HG02852 (cell line): ENCODE measurements at regions not wholly inside any gene's neighbourhood (a gene's known extent, or its start where the extent isn't known, plus 50 kb on each side); places are given as distances from the start of the nearest gene placed in this dataset.
"Not testable (repeated sequence)": the region's sequence is repeated elsewhere in the genome, so short reads cannot be mapped to it uniquely, and the experiment has no call there.

Source experiments
- ATAC-seq: cut with Tn5 transposase; IDR thresholded peaks from one replicate; pipeline ENCODE4 v1.9.1; 2021; ENCODE audit warnings: mild to moderate bottlenecking, moderate library complexity; ENCODE audit not compliant: unreplicated experiment

GRCh38 chrX:140447150-140447549, 57.7 kb downstream of the SOX3 start:
- no peak for ATAC-seq

- ATAC-seq: no peak
These were observed 64.0 kb downstream of the SOX3 start for GRCh38 chrX:140440876-140441275.

- no peak for ATAC-seq
These were observed 65.4 kb downstream of the SOX3 start for GRCh38 chrX:140439476-140439875.

DNA sequence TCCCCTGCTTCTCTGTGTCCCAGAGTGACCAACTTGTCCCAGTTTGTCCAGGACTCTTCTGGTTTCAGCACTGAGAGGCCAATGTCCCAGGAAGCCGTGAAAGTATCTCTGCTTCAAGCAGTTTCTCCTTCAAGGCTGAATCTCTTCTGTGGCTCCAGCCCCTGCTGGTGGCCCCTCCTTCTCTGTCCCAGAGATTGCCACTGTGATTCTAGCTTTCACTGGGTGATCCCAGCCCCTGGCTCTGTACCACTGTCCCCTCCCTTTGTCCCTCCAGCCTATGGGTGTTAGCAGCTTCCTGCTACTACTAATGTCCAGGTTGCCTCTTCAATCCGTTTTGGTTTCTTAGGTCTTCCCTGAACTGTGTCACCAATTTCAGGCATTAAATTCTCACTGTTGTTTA, 70.5 kb downstream of the SOX3 start:
- no peak for ATAC-seq

GRCh38 chrX:140433582-140433981, 71.3 kb downstream of the SOX3 start:
- no peak for ATAC-seq

DNA sequence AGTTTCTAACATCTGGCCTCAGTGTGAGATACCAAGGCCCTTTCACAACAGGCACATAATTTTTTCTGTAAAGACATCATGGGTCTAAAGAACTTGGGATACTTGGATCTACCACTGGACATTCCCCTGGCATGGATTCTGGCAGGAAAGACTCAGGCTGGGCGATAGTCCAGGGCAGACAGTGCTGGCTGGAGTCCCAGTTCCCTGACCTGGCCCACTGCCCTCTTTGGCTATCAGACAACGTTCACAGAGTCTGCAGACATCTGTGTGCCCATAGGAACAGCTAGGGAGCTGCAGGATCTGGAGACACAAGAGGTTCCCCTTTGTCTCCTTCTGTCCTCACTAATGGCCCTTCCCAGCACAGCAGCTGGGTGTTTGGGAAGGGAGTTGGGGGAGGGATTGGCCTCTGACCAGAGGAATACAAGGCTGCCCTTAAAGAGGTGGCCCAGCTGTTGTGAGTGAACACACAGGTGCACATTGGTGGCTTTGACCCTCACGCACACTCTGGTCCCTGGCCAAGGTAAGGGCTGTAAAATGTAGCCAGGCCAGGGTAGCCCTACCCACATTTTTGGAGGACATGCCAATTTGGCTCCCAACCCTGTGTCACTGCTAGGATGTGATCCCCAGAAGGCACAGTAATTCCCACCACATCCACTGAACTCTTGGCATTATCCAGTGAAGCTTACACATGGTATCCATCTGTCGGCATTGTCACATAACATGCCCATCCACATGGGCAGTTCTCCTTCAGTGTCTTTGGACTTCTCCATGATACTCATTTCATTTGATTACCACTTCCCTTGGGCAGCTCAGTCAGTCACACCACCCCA, 72.3 kb downstream of the SOX3 start:
- ATAC-seq: no peak

GRCh38 chrX:140431521-140431920, 73.3 kb downstream of the SOX3 start:
- ATAC-seq: no peak

DNA sequence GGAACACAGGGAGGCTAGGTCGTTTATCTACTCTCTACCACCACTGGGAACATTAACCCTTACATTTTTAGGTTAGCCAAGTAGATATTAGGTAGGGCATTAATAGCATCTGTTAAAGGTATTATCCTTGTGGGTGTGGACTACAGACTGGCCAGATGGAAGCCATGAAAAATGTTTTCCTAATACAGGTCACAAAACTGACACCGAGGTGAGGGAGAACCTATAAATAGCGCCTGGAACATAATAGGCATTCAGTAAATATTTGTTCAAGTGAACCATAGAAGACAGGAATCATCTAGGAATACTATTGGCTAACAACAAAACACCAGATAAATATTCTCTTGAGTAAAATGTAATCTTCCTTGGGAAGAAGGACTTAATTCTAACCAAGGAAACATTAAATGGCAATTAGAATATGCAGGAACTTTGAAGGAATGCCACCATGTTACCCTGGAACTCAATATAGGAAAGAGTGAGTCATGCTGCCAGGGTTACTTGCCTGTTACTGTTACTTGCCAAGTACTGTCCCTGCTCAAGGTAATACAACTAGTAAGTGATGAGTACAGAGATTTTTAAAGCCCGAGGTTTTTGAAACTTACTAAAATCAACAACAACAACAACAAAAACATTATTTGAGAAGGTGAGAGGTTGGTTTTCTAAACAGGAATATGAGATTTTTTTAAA, 79.0 kb downstream of the SOX3 start:
- no peak for ATAC-seq

DNA sequence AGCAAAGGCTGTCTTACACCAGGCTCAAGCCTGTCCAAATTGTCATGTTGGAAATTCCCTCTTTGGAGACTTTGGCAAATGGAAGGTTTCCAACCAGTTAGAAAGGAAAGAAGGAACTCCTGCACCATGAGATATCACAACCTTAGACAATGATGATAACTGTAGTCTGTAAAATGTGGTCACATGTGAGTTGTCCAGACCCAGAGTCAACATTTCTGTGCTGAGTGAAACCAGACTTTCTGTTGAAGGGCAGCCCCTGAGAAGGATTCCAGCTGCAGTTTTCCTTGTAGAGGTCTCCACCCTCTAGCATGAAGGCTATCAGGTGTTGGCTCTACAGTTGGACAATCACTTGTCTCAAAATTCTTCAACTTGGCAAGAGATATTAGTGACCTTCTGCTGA, 82.4 kb downstream of the SOX3 start:
- ATAC-seq: no peak

GRCh38 chrX:140402131-140402530, 102.7 kb downstream of the SOX3 start:
- ATAC-seq: not testable (repeated sequence)

GRCh38 chrX:140396326-140396725, 108.5 kb downstream of the SOX3 start:
- not testable (repeated sequence) for ATAC-seq

GRCh38 chrX:140393507-140393906, 111.4 kb downstream of the SOX3 start:
- ATAC-seq: no peak

GRCh38 chrX:140391313-140391712, 113.6 kb downstream of the SOX3 start:
- ATAC-seq: no peak

GRCh38 chrX:140389331-140389730, 115.5 kb downstream of the SOX3 start:
- no peak for ATAC-seq

DNA sequence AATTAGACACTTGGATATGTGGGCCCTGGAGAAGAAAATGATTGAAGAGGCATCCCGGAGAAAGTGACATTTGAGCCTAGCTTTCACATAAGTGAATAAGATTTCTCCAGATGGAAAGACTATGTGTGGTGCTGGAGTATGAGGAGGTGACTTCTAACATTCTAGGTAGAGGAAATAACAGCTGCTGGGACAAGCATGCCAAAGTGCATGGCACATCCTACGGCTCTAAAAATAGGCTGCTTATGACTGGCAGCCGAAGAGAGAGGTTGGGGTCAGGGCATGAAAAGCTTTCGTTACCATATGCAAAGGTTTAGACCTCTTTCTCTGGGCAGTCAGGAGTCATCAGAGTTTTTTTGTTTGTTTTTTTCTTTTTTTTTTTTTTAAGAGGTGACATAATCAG, 142.0 kb downstream of the SOX3 start:
- ATAC-seq: no peak

DNA sequence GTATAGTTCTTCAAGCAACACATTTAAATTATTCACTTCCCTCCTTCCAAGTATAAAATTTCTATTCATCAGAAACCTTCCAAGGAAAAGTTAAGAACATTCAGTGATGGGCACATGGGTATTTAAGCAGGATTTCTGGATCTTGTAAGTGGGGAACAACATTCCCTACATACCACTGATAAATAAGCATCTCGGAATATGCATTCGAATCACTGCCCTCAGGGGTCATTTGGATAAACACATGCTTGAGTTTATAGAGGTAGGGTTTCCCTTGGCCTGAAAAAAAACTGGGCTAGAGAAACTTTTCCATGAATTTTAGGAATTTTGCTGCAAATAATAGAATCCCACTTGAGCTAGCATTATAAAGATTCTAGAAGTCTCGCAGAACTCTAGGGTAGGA, 143.9 kb downstream of the SOX3 start:
- ATAC-seq: no peak

- no peak for ATAC-seq
These were observed 144.6 kb downstream of the SOX3 start for GRCh38 chrX:140360284-140360683.

GRCh38 chrX:140355922-140356321, 148.9 kb downstream of the SOX3 start:
- ATAC-seq: no peak

GRCh38 chrX:140355429-140355828, 149.4 kb downstream of the SOX3 start:
- ATAC-seq: no peak

- ATAC-seq: no peak
These were observed 150.3 kb downstream of the SOX3 start for GRCh38 chrX:140354431-140355120.

GRCh38 chrX:140346729-140347128, 158.1 kb downstream of the SOX3 start:
- no peak for ATAC-seq
